ENCODE measurements at regions not wholly inside any gene's neighbourhood (a gene's known extent, or its start where the extent isn't known, plus 50 kb on each side); places are given as distances from the start of the nearest gene placed in this dataset.

DNA sequence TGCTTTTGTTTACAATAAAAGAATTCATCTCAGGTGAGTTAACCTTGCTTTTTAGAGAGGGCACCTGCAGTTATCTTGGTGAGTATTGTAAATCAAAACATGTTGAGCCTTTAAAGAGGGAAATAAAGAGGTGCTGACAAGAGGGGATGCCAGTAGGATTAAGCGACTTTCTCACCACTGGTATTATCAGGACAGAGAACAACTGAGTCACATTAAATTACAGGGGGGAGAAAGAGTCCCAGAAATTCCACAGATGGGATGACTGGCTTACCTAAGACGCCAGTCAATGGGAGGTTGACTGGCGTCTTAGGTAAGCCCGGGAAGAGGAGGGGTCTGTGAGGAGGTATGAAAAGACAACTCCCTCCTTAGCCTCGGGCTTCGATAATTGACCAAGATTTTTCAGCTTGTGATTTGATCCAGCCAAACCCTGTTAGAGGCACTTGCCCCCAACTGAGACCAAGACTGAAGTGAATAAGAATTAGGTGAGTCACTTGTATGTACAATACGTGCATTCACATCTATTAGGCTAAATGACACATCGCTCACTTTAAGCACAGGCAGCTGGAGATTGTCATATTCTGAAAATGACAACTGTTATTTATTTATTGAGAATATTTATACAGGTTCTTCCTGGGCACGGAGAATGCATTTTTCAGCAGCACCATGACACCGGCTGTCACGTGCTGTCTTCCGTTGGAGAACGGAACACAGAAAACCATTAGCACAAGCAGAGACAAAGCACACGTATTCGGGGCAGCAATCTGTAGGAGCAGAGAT is 117.6 kb downstream of the SEM1 start:
- TF ChIP-seq, protein P1, sequence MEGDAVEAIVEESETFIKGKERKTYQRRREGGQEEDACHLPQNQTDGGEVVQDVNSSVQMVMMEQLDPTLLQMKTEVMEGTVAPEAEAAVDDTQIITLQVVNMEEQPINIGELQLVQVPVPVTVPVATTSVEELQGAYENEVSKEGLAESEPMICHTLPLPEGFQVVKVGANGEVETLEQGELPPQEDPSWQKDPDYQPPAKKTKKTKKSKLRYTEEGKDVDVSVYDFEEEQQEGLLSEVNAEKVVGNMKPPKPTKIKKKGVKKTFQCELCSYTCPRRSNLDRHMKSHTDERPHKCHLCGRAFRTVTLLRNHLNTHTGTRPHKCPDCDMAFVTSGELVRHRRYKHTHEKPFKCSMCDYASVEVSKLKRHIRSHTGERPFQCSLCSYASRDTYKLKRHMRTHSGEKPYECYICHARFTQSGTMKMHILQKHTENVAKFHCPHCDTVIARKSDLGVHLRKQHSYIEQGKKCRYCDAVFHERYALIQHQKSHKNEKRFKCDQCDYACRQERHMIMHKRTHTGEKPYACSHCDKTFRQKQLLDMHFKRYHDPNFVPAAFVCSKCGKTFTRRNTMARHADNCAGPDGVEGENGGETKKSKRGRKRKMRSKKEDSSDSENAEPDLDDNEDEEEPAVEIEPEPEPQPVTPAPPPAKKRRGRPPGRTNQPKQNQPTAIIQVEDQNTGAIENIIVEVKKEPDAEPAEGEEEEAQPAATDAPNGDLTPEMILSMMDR (conservative IDR thresholded peaks at IDR 0.05 in 1 of 2, IDR thresholded peaks at IDR 0.05 in 1 of 2; ENCODE audit: low read depth in 1 of 2, low read length in 2 of 2) = no peak
- TF ChIP-seq EZH2 (IDR thresholded peaks at IDR 0.05; ENCODE audit: low read length, missing control alignments) = no peak

Data from fibroblast of lung (primary cell).